Activated naive CD8-positive, alpha-beta T cell (primary cell): ENCODE measurements at regions not wholly inside any gene's neighbourhood (a gene's known extent, or its start where the extent isn't known, plus 50 kb on each side); places are given as distances from the start of the nearest gene placed in this dataset.
"Not testable (repeated sequence)": the region's sequence is repeated elsewhere in the genome, so short reads cannot be mapped to it uniquely, and the experiment has no call there.

Source experiments
- H3K27ac Mint-ChIP-seq: one replicate; pipeline ENCODE4 v1.8.0; 2021; ENCODE audit warnings: mixed read lengths
- H3K27me3 Mint-ChIP-seq: one replicate; pipeline ENCODE4 v1.8.0; 2021; ENCODE audit warnings: mixed read lengths
- H3K36me3 Mint-ChIP-seq: one replicate; pipeline ENCODE4 v1.8.0; 2021; ENCODE audit warnings: mixed read lengths
- H3K4me1 Mint-ChIP-seq: one replicate; pipeline ENCODE4 v1.8.0; 2021; ENCODE audit warnings: low read depth, mixed read lengths
- H3K4me3 Mint-ChIP-seq: one replicate; pipeline ENCODE4 v1.8.0; 2021; ENCODE audit warnings: mild to moderate bottlenecking, mixed read lengths
- H3K9me3 Mint-ChIP-seq: one replicate; pipeline ENCODE4 v1.8.0; 2021; ENCODE audit warnings: low read depth, mixed read lengths

DNA sequence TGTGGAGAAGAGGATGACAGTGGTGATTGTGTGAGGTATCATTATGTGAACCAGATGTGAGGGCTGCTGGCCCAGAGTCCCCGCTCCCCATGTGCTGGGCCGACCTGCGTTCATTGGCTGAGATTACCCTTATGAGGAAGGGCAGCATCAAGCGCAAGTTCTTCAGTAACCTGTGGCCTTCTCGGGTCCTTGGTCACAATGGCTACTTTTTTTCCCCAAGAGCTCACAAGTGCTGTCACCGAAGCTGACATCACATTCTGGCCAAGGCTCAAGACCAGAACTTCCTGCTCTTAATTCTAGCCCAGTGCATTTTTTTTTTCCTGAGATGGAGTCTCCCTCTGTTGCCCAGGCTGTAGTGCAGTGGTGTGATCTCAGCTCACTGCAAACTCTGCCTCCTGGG, 262.9 kb downstream of the RHOU start:
- peaks cover 15% of the 10 kb centered on the region for H3K4me1 Mint-ChIP-seq
- no peaks in the 10 kb centered on the region for H3K27me3 Mint-ChIP-seq
- H3K27ac Mint-ChIP-seq, result no peak overlapping the region
- H3K36me3 Mint-ChIP-seq, result no peaks in the 10 kb centered on the region
- H3K4me3 Mint-ChIP-seq, result no peak overlapping the region
- H3K9me3 Mint-ChIP-seq, result no peaks in the 10 kb centered on the region

DNA sequence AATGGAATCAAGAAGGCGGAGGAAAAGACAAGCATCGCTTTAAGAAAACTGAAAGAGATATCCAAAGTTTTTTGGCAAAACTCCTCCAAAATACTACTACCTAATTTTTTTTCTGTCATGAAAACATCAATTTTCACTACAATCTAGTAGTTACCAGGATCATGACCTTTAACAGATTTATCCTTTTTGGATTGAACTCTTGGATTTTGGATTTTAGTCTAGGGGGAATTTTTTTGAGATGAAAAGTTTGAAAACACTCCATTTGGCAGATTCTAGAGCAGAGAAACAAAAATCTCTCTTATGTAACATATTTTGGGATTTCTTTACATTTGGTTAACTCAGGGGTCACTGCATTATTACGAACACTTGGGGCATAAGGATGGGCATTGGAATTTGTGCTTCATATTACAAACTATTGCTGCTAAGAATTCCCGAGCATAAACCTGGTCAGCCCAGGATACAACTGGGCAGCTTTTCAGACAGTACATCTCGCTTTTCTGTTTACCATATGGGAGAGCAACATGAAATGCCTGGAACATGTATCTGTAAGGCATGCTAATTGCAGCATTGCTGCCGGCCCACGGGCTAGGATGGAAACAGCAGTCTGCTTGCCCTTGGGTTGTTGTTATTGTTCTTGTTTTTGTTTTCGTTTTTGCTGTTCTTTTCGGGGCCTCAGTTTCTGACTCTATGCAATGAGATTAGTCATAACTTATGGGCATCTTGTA, 264.3 kb downstream of the RHOU start:
- no peaks in the 10 kb centered on the region for H3K9me3 Mint-ChIP-seq
- no peak overlapping the region for H3K4me3 Mint-ChIP-seq
- no peak overlapping the region for H3K27ac Mint-ChIP-seq
- H3K4me1 Mint-ChIP-seq, result peaks cover 15% of the 10 kb centered on the region
- no peaks in the 10 kb centered on the region for H3K36me3 Mint-ChIP-seq
- H3K27me3 Mint-ChIP-seq, result no peaks in the 10 kb centered on the region

DNA sequence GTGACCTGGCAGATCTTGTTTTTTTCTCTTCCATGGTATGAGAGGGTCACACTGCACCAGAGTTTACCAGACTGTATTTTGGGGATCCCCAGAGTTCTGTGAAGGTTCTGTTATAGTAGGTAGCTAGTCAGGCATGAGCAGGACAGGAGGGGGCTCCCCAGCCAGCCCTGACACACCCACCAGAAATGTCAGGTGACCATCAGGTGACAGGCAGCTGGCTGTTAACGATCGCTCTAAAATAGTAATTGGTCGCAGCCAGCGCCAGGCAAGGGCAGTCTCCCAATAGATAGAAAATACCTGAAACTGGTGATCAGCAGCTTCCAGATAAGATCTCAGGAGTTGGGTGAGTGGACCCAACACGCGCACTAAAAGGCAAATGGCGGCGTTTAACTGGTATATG, 264.9 kb downstream of the RHOU start:
- no peaks in the 10 kb centered on the region for H3K27me3 Mint-ChIP-seq
- no peaks in the 10 kb centered on the region for H3K9me3 Mint-ChIP-seq
- H3K4me3 Mint-ChIP-seq, result no peak overlapping the region
- H3K36me3 Mint-ChIP-seq, result no peaks in the 10 kb centered on the region
- peaks cover 15% of the 10 kb centered on the region for H3K4me1 Mint-ChIP-seq
- no peak overlapping the region for H3K27ac Mint-ChIP-seq

DNA sequence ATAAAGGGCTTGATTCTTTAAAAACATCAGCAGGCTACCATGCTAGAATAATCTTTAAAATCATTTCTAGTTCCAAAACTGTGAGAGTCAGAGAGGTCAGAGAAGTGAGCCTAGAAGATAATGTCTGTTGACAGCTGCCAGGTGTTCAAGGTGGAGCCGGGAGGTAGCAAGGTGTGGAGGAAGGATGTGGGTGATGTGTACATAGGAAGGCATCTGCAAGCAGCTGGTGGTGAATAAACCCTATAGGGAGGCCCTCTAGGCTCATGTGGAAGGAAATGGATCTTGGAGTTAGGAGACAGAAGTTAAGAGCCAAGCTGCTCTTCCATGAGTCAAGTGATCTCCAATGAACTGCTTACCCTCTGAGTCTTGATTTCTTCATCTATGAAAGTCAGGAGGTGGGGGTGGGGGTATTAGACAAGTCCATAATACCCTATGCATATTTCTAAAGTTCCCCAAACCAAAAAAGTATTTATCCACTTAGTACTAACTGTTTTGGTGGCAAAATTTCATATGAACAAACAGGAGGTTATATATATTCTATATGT, 266.3 kb downstream of the RHOU start:
- H3K36me3 Mint-ChIP-seq, result no peaks in the 10 kb centered on the region
- H3K27me3 Mint-ChIP-seq, result no peaks in the 10 kb centered on the region
- H3K9me3 Mint-ChIP-seq, result no peaks in the 10 kb centered on the region
- peaks cover 15% of the 10 kb centered on the region for H3K4me1 Mint-ChIP-seq
- H3K27ac Mint-ChIP-seq, result no peak overlapping the region
- no peak overlapping the region for H3K4me3 Mint-ChIP-seq

DNA sequence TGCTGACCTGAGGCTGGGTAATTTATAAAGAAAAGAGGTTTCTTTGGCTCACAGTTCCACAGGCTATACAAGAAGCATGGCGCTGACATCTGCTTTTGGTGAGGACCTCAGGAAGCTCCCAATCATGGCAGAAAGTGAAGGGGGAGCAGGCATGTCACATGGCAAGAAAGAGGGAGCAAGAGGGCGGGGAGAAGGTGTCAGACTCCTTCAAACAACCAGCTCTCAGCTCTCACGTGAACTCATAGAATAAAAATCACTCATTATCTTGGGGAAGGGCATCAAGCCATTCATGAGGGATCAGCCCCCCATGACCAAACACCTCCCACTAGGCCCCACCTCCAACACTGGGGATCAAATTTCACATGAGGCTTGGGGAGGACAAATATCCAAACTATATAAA, 266.8 kb downstream of the RHOU start:
- no peak overlapping the region for H3K4me3 Mint-ChIP-seq

DNA sequence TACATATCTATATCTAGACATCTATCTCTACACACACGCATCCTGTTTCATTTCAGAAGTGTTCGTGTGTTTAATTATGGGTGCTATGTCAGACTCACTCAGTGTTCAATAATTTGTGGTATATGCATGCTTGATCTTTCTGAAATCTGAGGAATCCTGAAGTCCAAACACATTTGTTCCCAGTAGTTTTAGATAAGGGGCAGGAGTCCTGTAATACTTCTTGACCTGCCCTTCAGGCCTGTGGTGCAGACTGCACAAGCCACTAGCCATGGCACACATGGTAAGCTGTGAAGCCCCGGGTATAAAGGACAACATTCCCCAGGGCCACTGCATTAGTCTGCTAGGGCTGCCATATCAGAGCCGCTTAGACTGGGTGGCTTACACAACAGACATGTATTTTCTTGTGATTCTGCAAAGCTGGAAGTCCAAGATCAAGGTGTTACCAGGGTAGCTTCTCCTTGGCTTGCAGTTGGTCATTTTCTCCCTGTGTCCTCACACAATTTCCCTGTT, 267.2 kb downstream of the RHOU start:
- Mint-ChIP-seq H3K4me1 (peaks cover 15% of the 10 kb centered on the region), H3K9me3 (no peaks in the 10 kb centered on the region), H3K27ac (no peak overlapping the region), H3K4me3 (no peak overlapping the region), H3K27me3 (no peaks in the 10 kb centered on the region), H3K36me3 (no peaks in the 10 kb centered on the region)

More for the DNA sequence above, 266.8 kb downstream of the RHOU start:
- Mint-ChIP-seq H3K27me3 (no peaks in the 10 kb centered on the region), H3K27ac (no peak overlapping the region), H3K36me3 (no peaks in the 10 kb centered on the region), H3K9me3 (no peaks in the 10 kb centered on the region), H3K4me1 (peaks cover 15% of the 10 kb centered on the region)

DNA sequence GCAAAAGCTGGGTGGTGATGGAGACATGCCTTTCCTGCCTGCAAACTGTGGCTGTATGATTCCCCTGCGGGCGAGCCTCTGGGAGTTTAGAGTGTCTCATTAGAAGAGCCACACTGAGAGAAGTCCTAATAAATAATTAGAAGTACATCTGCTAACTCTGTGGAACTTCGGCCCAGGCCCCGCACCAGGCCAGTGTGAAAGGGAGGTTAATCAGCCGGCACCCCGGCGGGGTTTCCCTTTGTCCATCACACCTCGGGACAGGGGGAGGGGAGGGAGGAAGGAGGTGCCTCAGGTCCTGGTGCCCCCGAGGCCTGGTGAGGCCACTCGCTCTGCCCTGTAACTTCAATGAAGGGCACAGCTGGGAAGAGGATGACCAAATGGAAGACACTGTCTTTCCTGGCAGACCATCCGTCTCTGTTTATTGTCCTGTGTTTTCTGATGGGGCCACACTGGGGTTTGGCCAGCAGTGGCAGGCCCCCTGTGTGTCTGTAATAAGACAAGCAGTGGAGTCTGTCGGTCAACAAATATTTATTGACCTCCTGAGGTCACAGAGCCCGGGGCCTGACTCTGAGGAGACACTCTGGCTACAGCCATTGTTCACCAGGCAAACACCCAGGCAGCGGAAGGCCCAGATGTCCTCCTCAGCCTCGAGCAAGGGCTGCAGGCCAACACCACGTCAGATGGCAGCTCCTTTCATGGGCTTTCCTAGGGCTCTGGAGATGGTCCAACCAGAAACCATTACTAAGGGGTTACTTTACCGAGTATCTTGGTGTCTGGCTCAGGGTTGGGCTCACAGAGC, 267.5 kb upstream of the RAB4A start:
- no peak overlapping the region for H3K4me3 Mint-ChIP-seq
- H3K9me3 Mint-ChIP-seq, result no peaks in the 10 kb centered on the region
- H3K36me3 Mint-ChIP-seq, result no peaks in the 10 kb centered on the region
- H3K27ac Mint-ChIP-seq, result no peak overlapping the region
- no peaks in the 10 kb centered on the region for H3K27me3 Mint-ChIP-seq
- peaks cover 15% of the 10 kb centered on the region for H3K4me1 Mint-ChIP-seq

DNA sequence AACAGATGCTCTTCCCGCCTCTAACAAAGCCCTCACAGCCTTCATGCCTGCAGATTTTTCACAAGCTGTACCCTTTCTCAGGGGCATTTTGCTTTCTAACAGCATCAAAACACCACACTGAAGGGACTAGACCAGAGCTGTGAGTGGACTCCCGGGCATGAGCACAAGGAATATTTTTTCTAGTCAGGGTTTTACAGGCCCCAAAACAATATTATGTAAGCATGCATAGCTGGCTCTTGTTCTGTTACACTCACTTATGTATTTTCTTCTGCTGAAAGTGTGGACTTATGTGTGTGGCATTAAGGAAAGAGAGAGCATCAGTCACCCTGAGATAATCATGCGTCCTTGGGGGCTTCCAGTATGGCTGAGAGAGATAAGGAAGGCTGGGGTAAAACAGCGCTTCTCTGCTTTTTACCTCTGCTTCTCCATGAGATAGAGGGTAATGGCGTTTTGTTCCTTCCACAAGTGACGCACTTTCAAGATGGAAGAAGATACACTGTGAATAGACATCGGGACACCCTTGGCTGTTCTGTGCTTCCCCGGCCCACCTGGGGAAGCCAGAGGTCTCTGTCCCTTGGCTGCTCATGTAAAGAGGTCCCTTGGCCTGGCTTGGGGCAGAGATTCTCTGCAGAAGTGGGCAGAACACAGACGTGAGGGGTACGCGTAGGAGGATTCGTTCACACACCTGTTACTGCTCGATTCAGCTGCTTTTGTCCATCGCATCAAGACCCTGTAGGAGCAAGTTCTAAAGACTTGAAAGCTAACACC, 266.7 kb upstream of the RAB4A start:
- Mint-ChIP-seq H3K36me3 (no peaks in the 10 kb centered on the region), H3K9me3 (no peaks in the 10 kb centered on the region), H3K4me3 (no peak overlapping the region), H3K4me1 (peaks cover 15% of the 10 kb centered on the region), H3K27ac (no peak overlapping the region), H3K27me3 (no peaks in the 10 kb centered on the region)

DNA sequence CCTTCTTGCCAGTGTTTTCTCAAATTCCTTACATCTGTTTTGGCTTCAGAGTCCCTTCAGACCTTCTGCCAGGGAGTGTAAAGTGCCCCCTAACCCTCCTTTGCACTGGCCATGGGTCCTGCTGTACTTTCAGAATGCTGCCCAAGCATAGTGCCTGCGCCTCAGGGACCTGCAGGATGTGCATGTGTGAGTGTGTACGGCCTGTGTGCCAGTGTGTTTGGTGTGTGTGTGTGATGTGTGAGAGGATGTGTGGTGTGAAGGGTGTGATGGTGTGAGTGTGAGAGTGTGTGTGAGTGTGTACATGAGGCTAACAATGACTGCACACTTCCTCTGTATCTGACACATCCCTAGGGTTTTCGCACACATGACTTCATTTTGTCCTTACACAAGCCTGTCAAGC, 265.8 kb upstream of the RAB4A start:
- no peaks in the 10 kb centered on the region for H3K9me3 Mint-ChIP-seq
- H3K4me1 Mint-ChIP-seq, result peaks cover 14% of the 10 kb centered on the region
- no peaks in the 10 kb centered on the region for H3K36me3 Mint-ChIP-seq
- no peak overlapping the region for H3K4me3 Mint-ChIP-seq
- no peak overlapping the region for H3K27ac Mint-ChIP-seq
- H3K27me3 Mint-ChIP-seq, result no peaks in the 10 kb centered on the region

DNA sequence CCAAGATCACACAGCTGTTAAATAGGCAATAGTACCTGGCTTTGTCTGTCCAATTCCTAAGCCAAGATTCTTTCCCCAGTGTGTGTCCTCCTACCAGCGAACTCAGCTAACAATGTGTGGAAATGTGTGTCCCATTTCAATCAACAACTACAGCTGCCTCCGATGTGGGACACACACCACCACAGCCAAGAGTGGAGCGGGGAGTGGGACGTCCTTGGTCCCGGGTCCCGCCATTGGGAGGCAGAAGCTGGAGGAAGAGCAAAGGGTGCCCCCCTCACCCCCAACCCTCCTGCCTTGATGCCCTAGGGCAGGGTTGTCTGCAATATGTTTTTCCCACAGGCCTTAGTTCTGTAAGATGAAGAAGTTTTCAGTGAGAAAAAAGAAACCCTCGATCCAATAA, 265.4 kb upstream of the RAB4A start:
- Mint-ChIP-seq H3K9me3 (no peaks in the 10 kb centered on the region), H3K4me3 (no peak overlapping the region), H3K4me1 (peaks cover 14% of the 10 kb centered on the region), H3K27me3 (no peaks in the 10 kb centered on the region), H3K36me3 (no peaks in the 10 kb centered on the region), H3K27ac (no peak overlapping the region)

DNA sequence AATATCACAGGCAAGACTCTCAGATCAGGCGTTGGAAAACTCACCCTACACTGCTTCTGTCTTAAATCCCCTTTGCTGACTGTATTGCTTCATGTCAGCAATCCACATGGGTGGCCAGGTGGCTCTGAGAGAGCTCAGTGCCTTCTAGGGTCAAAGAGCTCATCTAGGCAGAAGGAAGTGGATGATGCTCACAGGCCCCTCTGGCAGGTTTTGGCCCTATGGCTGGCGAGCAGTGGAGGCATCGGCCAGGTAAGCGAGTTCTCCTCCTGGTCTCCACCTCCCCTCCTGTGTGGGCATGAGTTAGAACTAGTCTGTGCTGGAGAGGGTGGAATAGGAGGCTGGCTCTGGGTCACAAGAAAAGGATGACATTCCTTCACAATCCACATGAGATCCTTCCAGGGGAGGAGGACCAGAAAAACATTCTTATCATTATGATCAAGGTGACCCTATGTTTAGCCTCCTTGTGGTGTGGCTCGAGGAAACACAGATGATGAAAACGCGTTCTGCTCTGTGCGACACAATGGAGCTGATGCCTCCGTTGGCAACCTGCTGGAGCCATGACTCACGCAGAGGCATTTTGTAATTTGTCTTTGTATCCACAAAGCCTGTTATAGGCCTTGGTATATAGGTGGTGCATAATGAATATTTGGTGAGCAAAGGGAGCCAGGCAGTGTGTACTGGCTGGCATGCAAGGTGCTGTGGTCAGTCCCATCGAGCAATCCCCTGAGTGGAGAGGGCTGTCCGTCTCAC, 264.6 kb upstream of the RAB4A start:
- Mint-ChIP-seq H3K9me3 (no peaks in the 10 kb centered on the region), H3K36me3 (no peaks in the 10 kb centered on the region), H3K4me1 (peaks cover 11% of the 10 kb centered on the region), H3K27ac (no peak overlapping the region), H3K4me3 (no peak overlapping the region), H3K27me3 (no peaks in the 10 kb centered on the region)

DNA sequence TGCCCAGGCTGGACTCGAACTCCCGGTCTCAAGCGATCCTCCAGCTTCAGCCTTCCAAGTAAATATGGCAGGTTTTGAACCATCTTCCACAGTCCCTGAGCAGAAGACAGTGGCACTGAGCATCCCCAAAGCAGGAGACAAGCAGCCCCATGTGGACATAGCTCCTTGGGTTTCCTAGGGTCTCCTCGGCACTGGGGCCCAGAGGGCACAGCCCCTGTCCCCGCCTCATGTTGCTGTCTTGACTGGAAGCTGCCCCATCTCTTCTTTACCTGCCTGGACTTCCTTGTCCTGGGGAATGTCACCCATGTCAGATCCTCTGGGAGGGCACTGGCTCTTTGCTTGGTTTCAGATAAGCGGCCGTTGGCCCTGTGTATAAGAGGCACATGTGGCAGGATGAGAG, 263.7 kb upstream of the RAB4A start:
- H3K4me1 Mint-ChIP-seq, result peaks cover 3% of the 10 kb centered on the region
- H3K27ac Mint-ChIP-seq, result no peak overlapping the region
- H3K27me3 Mint-ChIP-seq, result no peaks in the 10 kb centered on the region
- H3K4me3 Mint-ChIP-seq, result no peak overlapping the region
- no peaks in the 10 kb centered on the region for H3K9me3 Mint-ChIP-seq
- H3K36me3 Mint-ChIP-seq, result no peaks in the 10 kb centered on the region

DNA sequence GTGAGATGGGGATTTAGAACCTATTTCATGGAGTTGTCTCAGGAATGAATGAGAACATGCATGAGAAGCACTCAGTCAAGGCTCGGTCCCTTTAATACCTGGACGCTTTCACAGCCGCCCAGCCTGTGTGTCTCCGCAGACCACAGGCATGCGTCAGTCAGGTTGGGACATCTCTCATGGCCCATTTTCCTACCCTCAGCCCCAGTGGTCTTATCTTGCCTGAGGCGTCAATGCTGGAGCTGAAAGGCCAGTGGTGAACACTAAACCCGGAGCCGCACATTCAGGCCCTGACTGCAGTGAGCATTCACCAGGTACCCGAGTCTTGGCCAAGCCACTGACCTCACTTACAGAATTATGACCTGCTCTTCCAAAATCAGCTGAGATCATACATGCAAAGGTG, 263.2 kb upstream of the RAB4A start:
- H3K9me3 Mint-ChIP-seq, result no peaks in the 10 kb centered on the region
- no peaks in the 10 kb centered on the region for H3K36me3 Mint-ChIP-seq
- H3K27ac Mint-ChIP-seq, result no peak overlapping the region
- no peaks in the 10 kb centered on the region for H3K27me3 Mint-ChIP-seq
- no peaks in the 10 kb centered on the region for H3K4me1 Mint-ChIP-seq
- H3K4me3 Mint-ChIP-seq, result no peak overlapping the region

DNA sequence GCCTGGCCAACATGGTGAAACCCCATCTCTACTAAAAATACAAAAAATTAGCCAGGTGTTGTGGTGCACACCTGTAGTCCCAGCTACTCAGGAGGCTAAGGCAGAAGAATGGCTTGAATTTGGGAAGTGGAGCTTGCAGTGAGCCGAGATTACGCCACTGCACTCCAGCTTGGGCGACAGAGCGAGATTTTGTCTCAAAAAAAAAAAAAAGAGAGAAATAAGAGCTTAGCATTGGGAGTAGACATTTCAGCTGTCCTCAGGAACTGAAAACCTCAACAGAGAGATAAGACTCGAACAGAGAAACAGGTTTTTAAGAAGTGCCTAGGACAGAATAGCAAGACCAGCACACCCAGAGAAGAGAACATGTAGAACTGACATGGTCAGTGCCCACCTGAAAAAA, 262.6 kb upstream of the RAB4A start:
- not testable (repeated sequence) for H3K4me3 Mint-ChIP-seq, H3K9me3 Mint-ChIP-seq, H3K4me1 Mint-ChIP-seq, H3K27me3 Mint-ChIP-seq, H3K27ac Mint-ChIP-seq, H3K36me3 Mint-ChIP-seq
